GM23338 (cell line): ENCODE measurements at regions not wholly inside any gene's neighbourhood (a gene's known extent, or its start where the extent isn't known, plus 50 kb on each side); places are given as distances from the start of the nearest gene placed in this dataset.
"Not testable (repeated sequence)": the region's sequence is repeated elsewhere in the genome, so short reads cannot be mapped to it uniquely, and the experiment has no call there.

ENCODE experiments used
- CREB1 ChIP-seq: fragments of 250-450 bp; sonication (Bioruptor Pico); IDR thresholded peaks from 2 replicates; pipeline ENCODE4 v1.5.0; 2020; ENCODE audit warnings: low read depth, mild to moderate bottlenecking, moderate library complexity
- POLR2AphosphoS5 ChIP-seq: IDR thresholded peaks from 2 replicates; pipeline ENCODE4 v1.6.1; 2016; ENCODE audit warnings: antibody characterized with exemption, low read depth
- ZNF114 ChIP-seq: fragments of 250-450 bp; sonication (Bioruptor Pico); IDR thresholded peaks from 2 replicates; pipeline ENCODE4 v1.5.0; 2020; ENCODE audit warnings: mild to moderate bottlenecking, moderate library complexity
- TF ChIP-seq, protein P1 (sequence below), 2 experiments: fragments of 200-600 bp in 1 of 2; sonication (generic) in 1 of 2; conservative IDR thresholded peaks; 2 replicates each; pipeline versions ENCODE4 v1.5.1 to v1.6.1; 2016 to 2017; ENCODE audit warnings: antibody characterized with exemption in 2 of 2, low read depth in 2 of 2, mild to moderate bottlenecking in 2 of 2, moderate library complexity in 1 of 2
- TF ChIP-seq, protein P2 (sequence below): IDR thresholded peaks from one replicate; pipeline ENCODE4 v1.6.1; 2018; ENCODE audit warnings: antibody characterized with exemption; ENCODE audit not compliant: unreplicated experiment

- TF ChIP-seq, protein P1, sequence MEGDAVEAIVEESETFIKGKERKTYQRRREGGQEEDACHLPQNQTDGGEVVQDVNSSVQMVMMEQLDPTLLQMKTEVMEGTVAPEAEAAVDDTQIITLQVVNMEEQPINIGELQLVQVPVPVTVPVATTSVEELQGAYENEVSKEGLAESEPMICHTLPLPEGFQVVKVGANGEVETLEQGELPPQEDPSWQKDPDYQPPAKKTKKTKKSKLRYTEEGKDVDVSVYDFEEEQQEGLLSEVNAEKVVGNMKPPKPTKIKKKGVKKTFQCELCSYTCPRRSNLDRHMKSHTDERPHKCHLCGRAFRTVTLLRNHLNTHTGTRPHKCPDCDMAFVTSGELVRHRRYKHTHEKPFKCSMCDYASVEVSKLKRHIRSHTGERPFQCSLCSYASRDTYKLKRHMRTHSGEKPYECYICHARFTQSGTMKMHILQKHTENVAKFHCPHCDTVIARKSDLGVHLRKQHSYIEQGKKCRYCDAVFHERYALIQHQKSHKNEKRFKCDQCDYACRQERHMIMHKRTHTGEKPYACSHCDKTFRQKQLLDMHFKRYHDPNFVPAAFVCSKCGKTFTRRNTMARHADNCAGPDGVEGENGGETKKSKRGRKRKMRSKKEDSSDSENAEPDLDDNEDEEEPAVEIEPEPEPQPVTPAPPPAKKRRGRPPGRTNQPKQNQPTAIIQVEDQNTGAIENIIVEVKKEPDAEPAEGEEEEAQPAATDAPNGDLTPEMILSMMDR (conservative IDR thresholded peaks at IDR 0.05; ENCODE audit: low read depth in 2 of 2), result not testable (repeated sequence)
- TF ChIP-seq POLR2AphosphoS5; ZNF114 (CRISPR knock-in tag); CREB1 (CRISPR knock-in tag): not testable (repeated sequence)
- TF ChIP-seq, protein P2, sequence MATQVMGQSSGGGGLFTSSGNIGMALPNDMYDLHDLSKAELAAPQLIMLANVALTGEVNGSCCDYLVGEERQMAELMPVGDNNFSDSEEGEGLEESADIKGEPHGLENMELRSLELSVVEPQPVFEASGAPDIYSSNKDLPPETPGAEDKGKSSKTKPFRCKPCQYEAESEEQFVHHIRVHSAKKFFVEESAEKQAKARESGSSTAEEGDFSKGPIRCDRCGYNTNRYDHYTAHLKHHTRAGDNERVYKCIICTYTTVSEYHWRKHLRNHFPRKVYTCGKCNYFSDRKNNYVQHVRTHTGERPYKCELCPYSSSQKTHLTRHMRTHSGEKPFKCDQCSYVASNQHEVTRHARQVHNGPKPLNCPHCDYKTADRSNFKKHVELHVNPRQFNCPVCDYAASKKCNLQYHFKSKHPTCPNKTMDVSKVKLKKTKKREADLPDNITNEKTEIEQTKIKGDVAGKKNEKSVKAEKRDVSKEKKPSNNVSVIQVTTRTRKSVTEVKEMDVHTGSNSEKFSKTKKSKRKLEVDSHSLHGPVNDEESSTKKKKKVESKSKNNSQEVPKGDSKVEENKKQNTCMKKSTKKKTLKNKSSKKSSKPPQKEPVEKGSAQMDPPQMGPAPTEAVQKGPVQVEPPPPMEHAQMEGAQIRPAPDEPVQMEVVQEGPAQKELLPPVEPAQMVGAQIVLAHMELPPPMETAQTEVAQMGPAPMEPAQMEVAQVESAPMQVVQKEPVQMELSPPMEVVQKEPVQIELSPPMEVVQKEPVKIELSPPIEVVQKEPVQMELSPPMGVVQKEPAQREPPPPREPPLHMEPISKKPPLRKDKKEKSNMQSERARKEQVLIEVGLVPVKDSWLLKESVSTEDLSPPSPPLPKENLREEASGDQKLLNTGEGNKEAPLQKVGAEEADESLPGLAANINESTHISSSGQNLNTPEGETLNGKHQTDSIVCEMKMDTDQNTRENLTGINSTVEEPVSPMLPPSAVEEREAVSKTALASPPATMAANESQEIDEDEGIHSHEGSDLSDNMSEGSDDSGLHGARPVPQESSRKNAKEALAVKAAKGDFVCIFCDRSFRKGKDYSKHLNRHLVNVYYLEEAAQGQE, result not testable (repeated sequence)
Measured at GRCh38 chr1:199596448-199596847, 431.1 kb upstream of the NR5A2 start.
